Testis (tissue), 2 donors: ENCODE measurements at regions not wholly inside any gene's neighbourhood (a gene's known extent, or its start where the extent isn't known, plus 50 kb on each side); places are given as distances from the start of the nearest gene placed in this dataset.
"Not testable (repeated sequence)": the region's sequence is repeated elsewhere in the genome, so short reads cannot be mapped to it uniquely, and the experiment has no call there.

Experiments used
- DNase-seq: peaks from one replicate; pipeline ENCODE4 v3.0.0-alpha.2; 2019
- H3K27ac ChIP-seq, 2 donors: fragments of 200-600 bp; sonication (generic); one replicate each; pipeline ENCODE4 v1.5.1; 2019
- H3K27me3 ChIP-seq: fragments of 200-600 bp; sonication (generic); one replicate; pipeline ENCODE4 v1.5.1; 2019
- H3K36me3 ChIP-seq: fragments of 200-600 bp; sonication (generic); one replicate; pipeline ENCODE4 v1.5.1; 2017; ENCODE audit warnings: low read depth; ENCODE audit errors: missing control alignments
- H3K4me1 ChIP-seq: fragments of 200-600 bp; sonication (generic); one replicate; pipeline ENCODE4 v1.5.1; 2019
- H3K4me3 ChIP-seq, 2 donors: fragments of 200-600 bp; sonication (generic); one replicate each; pipeline ENCODE4 v1.5.1; 2017 to 2019
- H3K9me3 ChIP-seq: fragments of 200-600 bp; sonication (generic); one replicate; pipeline ENCODE4 v1.5.1; 2017
- POLR2A ChIP-seq: fragments of 450-650 bp; IDR thresholded peaks from one replicate; pipeline ENCODE4 v1.6.1; 2017; ENCODE audit warnings: antibody characterized with exemption, mild to moderate bottlenecking, moderate library complexity
- WGBS, 2 donors: methylation state at CpG; one replicate each; pipeline ENCODE4 v1.1.5; 2018; 5-methylcytosine and 5-hydroxymethylcytosine counted together
- intact Hi-C: fragments of 100-400 bp; cut with DNase I; formaldehyde crosslinking; loops from one replicate; pipeline ENCODE4 v1.15.1; 2023; ENCODE audit warnings: low total_unique reads
- TF ChIP-seq, protein P1 (sequence below), 3 experiments: fragments of 450-650 bp in 2 of 3; fragments of 200-600 bp in 1 of 3; sonication (generic) in 1 of 3; IDR thresholded peaks; one replicate each; pipeline ENCODE4 v1.5.1; 2016 to 2019; ENCODE audit warnings: antibody characterized with exemption in 3 of 3, mild to moderate bottlenecking in 2 of 3, moderate library complexity in 1 of 3

DNA sequence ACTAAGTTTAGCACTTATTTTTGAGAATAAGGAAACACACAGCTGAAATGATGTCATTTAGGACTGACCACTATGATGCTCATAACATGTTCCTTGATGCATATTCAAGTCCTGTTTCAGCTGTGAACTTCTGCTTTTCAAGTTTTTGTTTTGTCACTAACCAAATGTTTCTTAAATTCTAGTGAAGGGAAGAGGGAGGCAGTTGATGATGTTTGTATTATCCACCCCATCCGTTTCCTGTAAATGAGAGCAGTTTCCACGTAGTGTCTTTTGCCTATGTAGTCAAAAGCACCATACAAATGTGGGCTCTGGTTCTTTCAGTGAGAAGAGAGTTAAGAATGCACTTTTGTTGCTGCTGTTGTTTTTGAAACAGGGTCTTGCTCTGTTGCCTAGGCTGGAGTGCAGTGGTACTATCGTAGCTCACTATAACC lies 491.8 kb downstream of the PCNX1 start:
- 65 to 68% methylated on average over 3 of the region's 3 CpGs for WGBS, 2 donors

DNA sequence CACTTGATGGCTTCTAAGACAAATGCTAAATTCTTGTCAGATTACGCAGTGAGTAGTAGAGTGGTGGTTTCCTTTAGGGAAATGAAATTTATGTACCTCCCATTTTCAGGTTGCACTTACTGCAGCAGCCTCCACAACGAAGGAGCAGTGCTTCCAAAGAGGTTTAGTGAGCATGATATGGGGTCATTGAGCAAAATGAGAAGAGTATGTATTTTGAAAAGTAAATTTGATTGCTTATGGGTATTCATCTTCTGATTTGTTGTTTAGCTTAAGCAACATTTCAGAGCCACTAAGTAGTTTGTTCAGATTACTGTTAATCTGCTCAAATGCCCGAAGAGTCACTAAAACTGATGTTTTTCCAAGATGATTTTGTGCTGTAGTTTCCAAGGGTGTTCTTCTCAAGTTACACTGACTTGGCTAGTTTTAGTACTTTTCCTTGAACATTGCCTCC lies 493.6 kb downstream of the PCNX1 start:
- WGBS, 2 donors = 50 to 53% methylated on average over 3 of the region's 3 CpGs
- no peaks in the 10 kb centered on the region for H3K9me3 ChIP-seq
- intact Hi-C loops = no loop called here
- no peaks in the 10 kb centered on the region for H3K4me1 ChIP-seq
- DNase-seq = no peak
- H3K27me3 ChIP-seq = no peaks in the 10 kb centered on the region
- no peak overlapping the region for H3K4me3 ChIP-seq
- H3K27ac ChIP-seq = no peak overlapping the region
- H3K36me3 ChIP-seq = no peaks in the 10 kb centered on the region
- no peak for TF ChIP-seq POLR2A
- TF ChIP-seq, protein P1, sequence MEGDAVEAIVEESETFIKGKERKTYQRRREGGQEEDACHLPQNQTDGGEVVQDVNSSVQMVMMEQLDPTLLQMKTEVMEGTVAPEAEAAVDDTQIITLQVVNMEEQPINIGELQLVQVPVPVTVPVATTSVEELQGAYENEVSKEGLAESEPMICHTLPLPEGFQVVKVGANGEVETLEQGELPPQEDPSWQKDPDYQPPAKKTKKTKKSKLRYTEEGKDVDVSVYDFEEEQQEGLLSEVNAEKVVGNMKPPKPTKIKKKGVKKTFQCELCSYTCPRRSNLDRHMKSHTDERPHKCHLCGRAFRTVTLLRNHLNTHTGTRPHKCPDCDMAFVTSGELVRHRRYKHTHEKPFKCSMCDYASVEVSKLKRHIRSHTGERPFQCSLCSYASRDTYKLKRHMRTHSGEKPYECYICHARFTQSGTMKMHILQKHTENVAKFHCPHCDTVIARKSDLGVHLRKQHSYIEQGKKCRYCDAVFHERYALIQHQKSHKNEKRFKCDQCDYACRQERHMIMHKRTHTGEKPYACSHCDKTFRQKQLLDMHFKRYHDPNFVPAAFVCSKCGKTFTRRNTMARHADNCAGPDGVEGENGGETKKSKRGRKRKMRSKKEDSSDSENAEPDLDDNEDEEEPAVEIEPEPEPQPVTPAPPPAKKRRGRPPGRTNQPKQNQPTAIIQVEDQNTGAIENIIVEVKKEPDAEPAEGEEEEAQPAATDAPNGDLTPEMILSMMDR (IDR thresholded peaks at IDR 0.05) = no peak

More for the DNA sequence above, 491.8 kb downstream of the PCNX1 start:
- Histone ChIP-seq H3K36me3 (no peaks in the 10 kb centered on the region), H3K27me3 (no peaks in the 10 kb centered on the region), H3K4me1 (no peaks in the 10 kb centered on the region), H3K9me3 (no peaks in the 10 kb centered on the region), H3K27ac (no peak overlapping the region), H3K4me3 (no peak overlapping the region)
- TF ChIP-seq, protein P1 (IDR thresholded peaks at IDR 0.05) = no peak
- TF ChIP-seq POLR2A = no peak
- no peak for DNase-seq
- intact Hi-C loops = no loop called here

GRCh38 chr14:71402415-71402814 lies 495.2 kb downstream of the PCNX1 start:
- H3K27ac ChIP-seq, H3K36me3 ChIP-seq, intact Hi-C loops, H3K27me3 ChIP-seq, DNase-seq, H3K9me3 ChIP-seq, H3K4me3 ChIP-seq, H3K4me1 ChIP-seq: not testable (repeated sequence)
- WGBS, 2 donors = 93 to 94% methylated on average over 3 of the region's 3 CpGs

DNA sequence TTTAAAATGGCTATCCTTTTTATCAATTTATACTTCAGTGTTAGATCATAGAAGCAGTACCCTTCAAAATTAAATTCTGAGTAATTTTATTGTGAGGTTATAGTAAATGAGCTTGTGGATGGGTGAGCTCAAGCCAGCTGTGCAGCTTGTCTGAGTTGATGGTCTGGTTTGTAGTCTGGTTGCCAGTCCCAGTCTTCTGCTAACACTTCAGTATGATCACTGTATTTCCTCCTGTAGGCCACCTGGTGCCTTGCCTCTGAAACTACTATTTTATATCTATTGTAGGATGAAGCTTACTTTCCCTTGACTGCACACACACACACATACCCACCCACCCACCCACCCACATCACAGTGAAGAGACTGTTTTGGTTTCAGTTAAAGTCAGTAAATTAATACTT lies 496.4 kb downstream of the PCNX1 start:
- no peaks in the 10 kb centered on the region for H3K36me3 ChIP-seq
- no peak overlapping the region for H3K4me3 ChIP-seq
- intact Hi-C loops = no loop called here
- TF ChIP-seq, protein P1 (IDR thresholded peaks at IDR 0.05) = no peak
- no peak for TF ChIP-seq POLR2A
- H3K9me3 ChIP-seq = no peaks in the 10 kb centered on the region
- no peak overlapping the region for H3K27ac ChIP-seq
- no peaks in the 10 kb centered on the region for H3K27me3 ChIP-seq
- no peaks in the 10 kb centered on the region for H3K4me1 ChIP-seq
- DNase-seq = no peak

- intact Hi-C loops = no loop called here
- DNase-seq = no peak
- H3K27me3 ChIP-seq = no peaks in the 10 kb centered on the region
- H3K9me3 ChIP-seq = no peaks in the 10 kb centered on the region
- H3K4me1 ChIP-seq = peaks cover 3% of the 10 kb centered on the region
- WGBS, 2 donors = 84 to 86% methylated on average over 4 of the region's 4 CpGs
- H3K27ac ChIP-seq = no peak overlapping the region
- H3K36me3 ChIP-seq = no peaks in the 10 kb centered on the region
- TF ChIP-seq POLR2A = no peak
- TF ChIP-seq, protein P1 (IDR thresholded peaks at IDR 0.05) = no peak
- H3K4me3 ChIP-seq = no peak overlapping the region
Measured at GRCh38 chr14:71405676-71406075, 498.4 kb downstream of the PCNX1 start.
